BJ (cell line): ENCODE measurements at regions not wholly inside any gene's neighbourhood (a gene's known extent, or its start where the extent isn't known, plus 50 kb on each side); places are given as distances from the start of the nearest gene placed in this dataset.
"Not testable (repeated sequence)": the region's sequence is repeated elsewhere in the genome, so short reads cannot be mapped to it uniquely, and the experiment has no call there.

Experiments
- CTCF ChIA-PET: fragments of 350-600 bp; formaldehyde crosslinking; extraction: SDS; loops from one replicate; lab custom pipeline; 2021; ENCODE audit warnings: antibody characterized with exemption, inconsistent platforms; lab: Yijun Ruan, JAX
- POLR2A ChIA-PET: fragments of 300-600 bp; sonication (Branson Sonifier 250); formaldehyde crosslinking; extraction: SDS; loops from one replicate; lab custom pipeline; 2021; ENCODE audit warnings: antibody characterized with exemption; lab: Charles Lee
- DNase-seq: peaks from one replicate; pipeline ENCODE4 v3.0.0-alpha.2; 2011; ENCODE audit warnings: low read depth
- H3K27me3 ChIP-seq: 2 replicates; pipeline ENCODE4 v1.6.0; 2011; ENCODE audit warnings: low read length; ENCODE audit not compliant: control insufficient read depth, insufficient read depth
- H3K36me3 ChIP-seq: 2 replicates; pipeline ENCODE4 v1.5.1; 2011; ENCODE audit warnings: low read length; ENCODE audit not compliant: control insufficient read depth, insufficient read depth
- H3K4me3 ChIP-seq: 2 replicates; pipeline ENCODE4 v1.5.1; 2011; ENCODE audit warnings: low read depth, mild to moderate bottlenecking, control low read depth, low read length
- TF ChIP-seq, protein P1 (sequence below): IDR thresholded peaks from 2 replicates; pipeline ENCODE4 v1.5.1; 2011; ENCODE audit warnings: low read depth, mild to moderate bottlenecking, control low read depth, inconsistent platforms, low read length, moderate library complexity; ENCODE audit not compliant: insufficient read depth

DNA sequence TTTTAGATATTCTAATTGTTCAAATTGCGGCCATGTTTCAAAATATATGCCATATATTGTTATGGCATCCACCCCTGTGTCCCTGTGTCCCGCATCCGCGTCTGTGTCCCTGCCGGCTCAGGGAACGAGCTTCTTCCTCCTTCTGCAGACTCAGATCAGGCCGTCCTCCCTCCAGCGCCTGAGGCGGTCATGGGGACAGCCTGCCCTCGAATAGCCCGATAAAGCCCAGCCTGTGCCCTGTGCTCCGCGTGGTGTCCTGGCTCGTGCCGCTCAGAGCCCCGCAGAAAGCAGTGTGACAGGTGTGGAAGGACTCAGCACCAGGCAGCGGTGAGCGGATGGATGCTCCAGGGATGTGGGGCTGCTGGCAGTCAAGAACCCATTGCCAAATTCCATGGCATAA is 663.4 kb upstream of the DEFB115 start:
- H3K27me3 ChIP-seq, result no peaks in the 10 kb centered on the region
- CTCF ChIA-PET, result no interaction called here
- DNase-seq, result no peak
- H3K36me3 ChIP-seq, result no peaks in the 10 kb centered on the region
- H3K4me3 ChIP-seq, result no peak overlapping the region
- POLR2A ChIA-PET, result no interaction called here
- TF ChIP-seq, protein P1, sequence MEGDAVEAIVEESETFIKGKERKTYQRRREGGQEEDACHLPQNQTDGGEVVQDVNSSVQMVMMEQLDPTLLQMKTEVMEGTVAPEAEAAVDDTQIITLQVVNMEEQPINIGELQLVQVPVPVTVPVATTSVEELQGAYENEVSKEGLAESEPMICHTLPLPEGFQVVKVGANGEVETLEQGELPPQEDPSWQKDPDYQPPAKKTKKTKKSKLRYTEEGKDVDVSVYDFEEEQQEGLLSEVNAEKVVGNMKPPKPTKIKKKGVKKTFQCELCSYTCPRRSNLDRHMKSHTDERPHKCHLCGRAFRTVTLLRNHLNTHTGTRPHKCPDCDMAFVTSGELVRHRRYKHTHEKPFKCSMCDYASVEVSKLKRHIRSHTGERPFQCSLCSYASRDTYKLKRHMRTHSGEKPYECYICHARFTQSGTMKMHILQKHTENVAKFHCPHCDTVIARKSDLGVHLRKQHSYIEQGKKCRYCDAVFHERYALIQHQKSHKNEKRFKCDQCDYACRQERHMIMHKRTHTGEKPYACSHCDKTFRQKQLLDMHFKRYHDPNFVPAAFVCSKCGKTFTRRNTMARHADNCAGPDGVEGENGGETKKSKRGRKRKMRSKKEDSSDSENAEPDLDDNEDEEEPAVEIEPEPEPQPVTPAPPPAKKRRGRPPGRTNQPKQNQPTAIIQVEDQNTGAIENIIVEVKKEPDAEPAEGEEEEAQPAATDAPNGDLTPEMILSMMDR, result no peak

DNA sequence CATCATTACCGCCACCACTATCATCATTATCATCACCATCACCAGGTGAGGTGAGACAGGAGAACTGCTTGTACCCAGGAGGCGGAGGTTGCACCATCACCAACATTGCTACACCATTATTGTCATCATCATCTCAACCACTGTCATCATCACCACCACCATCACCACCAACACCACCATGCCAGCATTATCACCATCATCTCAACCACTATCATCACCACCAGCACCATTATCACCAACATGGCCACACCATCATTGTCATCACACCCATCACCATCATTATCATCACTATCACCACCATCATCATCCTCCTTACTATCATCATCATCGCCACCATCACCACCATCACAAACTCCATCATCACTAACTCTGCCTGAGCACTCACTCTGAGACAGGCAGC is 661.8 kb upstream of the DEFB115 start:
- DNase-seq, result no peak
- no peaks in the 10 kb centered on the region for H3K27me3 ChIP-seq
- H3K4me3 ChIP-seq, result no peak overlapping the region
- no peaks in the 10 kb centered on the region for H3K36me3 ChIP-seq
- TF ChIP-seq, protein P1, result no peak
- CTCF ChIA-PET, result no interaction called here
- POLR2A ChIA-PET, result no interaction called here

DNA sequence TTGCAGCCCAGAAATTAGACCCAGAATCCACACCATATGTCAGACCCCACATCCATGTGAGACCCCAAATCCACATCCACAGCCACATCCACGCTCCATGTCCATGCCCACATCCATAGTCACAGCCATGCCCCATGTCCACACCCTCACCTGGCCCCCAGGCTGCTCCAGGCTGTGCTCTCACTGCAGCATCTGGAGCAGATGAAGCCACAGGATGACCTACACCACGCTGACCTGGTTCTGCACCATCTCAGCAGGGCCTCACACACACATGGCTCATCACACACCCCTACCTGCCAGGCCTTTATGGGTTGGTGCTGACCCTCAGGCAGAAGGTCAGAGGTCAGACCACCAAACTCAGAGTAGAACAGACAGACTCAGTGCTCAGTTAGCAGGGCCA is 660.0 kb upstream of the DEFB115 start:
- H3K36me3 ChIP-seq, H3K27me3 ChIP-seq, DNase-seq, POLR2A ChIA-PET, CTCF ChIA-PET, H3K4me3 ChIP-seq: not testable (repeated sequence)

DNA sequence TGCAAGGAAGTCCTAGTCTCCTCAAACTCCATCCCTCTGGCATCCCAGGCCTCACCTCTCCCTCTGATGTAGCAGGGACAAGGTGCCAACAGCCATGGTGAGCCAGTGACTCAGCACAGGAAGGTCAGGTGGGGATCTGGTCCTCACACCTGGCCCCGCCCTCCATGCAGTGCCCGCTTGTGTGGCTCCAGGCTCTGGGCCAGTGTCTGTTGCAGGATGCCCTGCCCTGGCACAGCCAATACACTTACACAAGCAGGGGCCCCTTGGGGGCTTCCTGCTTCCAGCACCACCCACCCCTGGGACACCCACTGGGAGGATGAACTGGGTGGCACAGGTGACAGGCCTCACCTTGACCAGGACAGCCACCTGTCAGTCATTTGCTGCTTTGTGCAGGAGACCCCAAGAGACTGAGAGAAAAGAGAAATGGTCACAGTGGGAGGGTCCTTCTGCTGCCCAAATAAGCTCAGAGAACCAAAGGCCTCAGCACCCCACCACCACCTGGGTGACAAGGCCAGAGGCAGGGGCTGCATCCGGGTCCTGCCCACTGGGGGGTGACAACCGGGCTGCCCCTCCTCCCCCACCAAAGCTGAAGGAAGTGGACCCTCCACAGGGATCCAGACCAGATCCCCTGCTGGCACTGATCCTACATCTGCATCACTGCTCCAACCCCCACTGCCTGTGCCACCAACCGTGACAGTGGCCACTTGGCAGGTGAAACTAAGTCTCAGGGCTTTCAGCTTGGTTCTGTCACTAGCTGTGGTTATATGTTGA is 658.8 kb upstream of the DEFB115 start:
- no peaks in the 10 kb centered on the region for H3K36me3 ChIP-seq
- CTCF ChIA-PET, result no interaction called here
- POLR2A ChIA-PET, result no interaction called here
- DNase-seq, result no peak
- TF ChIP-seq, protein P1, result no peak
- no peaks in the 10 kb centered on the region for H3K27me3 ChIP-seq
- no peak overlapping the region for H3K4me3 ChIP-seq

DNA sequence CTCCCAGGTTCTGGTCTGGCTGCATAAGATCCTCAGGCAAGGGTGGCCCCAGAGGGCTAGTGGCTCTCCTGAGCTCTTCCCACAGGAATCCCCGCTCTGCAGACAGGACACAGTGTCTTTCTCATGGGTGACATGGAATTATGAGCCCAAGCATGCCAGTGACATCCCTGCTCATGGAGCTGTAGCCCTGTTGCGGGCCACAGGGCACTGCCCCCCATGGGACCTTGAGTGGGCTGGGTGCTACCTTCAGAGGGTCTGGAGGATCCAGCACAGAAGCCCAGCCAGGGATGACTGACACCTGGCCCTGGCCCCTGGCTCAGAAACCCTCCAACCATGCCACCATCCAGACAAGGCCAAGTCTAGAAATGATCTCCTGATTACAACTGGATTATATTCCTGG is 657.5 kb upstream of the DEFB115 start:
- TF ChIP-seq, protein P1, result no peak
- Histone ChIP-seq H3K4me3 (no peak overlapping the region), H3K27me3 (no peaks in the 10 kb centered on the region), H3K36me3 (no peaks in the 10 kb centered on the region)
- ChIA-PET CTCF (no interaction called here), POLR2A (no interaction called here)
- DNase-seq, result no peak

DNA sequence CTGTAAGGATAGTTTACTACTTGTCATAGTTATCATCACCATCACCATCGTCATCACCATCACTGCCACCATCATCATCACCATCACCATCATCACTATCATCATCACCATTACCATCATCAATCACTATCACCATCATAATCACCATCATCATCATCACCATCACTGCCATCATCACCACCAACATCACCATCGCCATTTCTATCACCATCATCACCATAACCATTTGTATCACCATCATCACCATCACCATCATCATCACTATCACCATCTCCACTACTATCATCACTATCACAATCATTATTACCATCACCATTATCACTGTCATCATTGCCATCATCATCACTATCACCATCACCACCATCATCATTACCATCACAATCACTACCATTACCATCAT is 655.5 kb upstream of the DEFB115 start:
- H3K27me3 ChIP-seq, result no peaks in the 10 kb centered on the region
- H3K36me3 ChIP-seq, result no peaks in the 10 kb centered on the region
- ChIA-PET POLR2A (no interaction called here), CTCF (no interaction called here)
- H3K4me3 ChIP-seq, result no peak overlapping the region
- TF ChIP-seq, protein P1, result no peak
- DNase-seq, result no peak
